ENCODE measurements at regions not wholly inside any gene's neighbourhood (a gene's known extent, or its start where the extent isn't known, plus 50 kb on each side); places are given as distances from the start of the nearest gene placed in this dataset.
"Not testable (repeated sequence)": the region's sequence is repeated elsewhere in the genome, so short reads cannot be mapped to it uniquely, and the experiment has no call there.

GRCh38 chr21:28126521-28127174 lies 866.0 kb downstream of the LTN1 start:
- Histone ChIP-seq H3K27me3 (replicated peaks in 2 of 5; ENCODE audit: control insufficient read depth in 4 of 5, insufficient read depth in 5 of 5, low read length in 4 of 5) (no peaks in the 10 kb centered on the region), H3K4me3 (ENCODE audit: control insufficient read depth in 1 of 7, extremely low read depth in 1 of 7, insufficient read depth in 4 of 7, low read depth in 2 of 7, low read length in 6 of 7) (no peak overlapping the region), H3K4me1 (ENCODE audit: control extremely low read depth in 1 of 4, control insufficient read depth in 4 of 4, insufficient read depth in 4 of 4, low read length in 3 of 4) (no peaks in the 10 kb centered on the region), H3K36me3 (ENCODE audit: control insufficient read depth in 4 of 4, insufficient read depth in 4 of 4, low read length in 3 of 4) (no peaks in the 10 kb centered on the region), H3K27ac (ENCODE audit: insufficient read depth in 1 of 2, low read depth in 1 of 2, low read length in 2 of 2, poor library complexity in 1 of 2, severe bottlenecking in 2 of 2) (no peak overlapping the region), H3K9me3 (ENCODE audit: control extremely low read depth in 1 of 5, control insufficient read depth in 4 of 5, insufficient read depth in 2 of 5, low read depth in 1 of 5, low read length in 4 of 5) (peaks cover 0 to 7% (median 3%) of the 10 kb centered on the region in 5 experiments)
- CTCF ChIA-PET = no interaction called here
- no CpG with 5 or more reads among the region's 1 CpG for WGBS (ENCODE audit: insufficient coverage)
- DNase-seq = no peak
- POLR2A ChIA-PET = no interaction called here

- WGBS (ENCODE audit: insufficient coverage) = no CpG with 5 or more reads among the region's 2 CpGs
- ChIA-PET POLR2A (interaction anchor here (0.6 kb wide), 1 partner anchor 311 kb away, joined by 3 read pairs; no protein-coding TSS in a partner anchor), CTCF (no interaction called here)
- Histone ChIP-seq H3K4me3 (ENCODE audit: control insufficient read depth in 1 of 7, extremely low read depth in 1 of 7, insufficient read depth in 4 of 7, low read depth in 2 of 7, low read length in 6 of 7) (no peak overlapping the region), H3K4me1 (ENCODE audit: control extremely low read depth in 1 of 4, control insufficient read depth in 4 of 4, insufficient read depth in 4 of 4, low read length in 3 of 4) (no peaks in the 10 kb centered on the region), H3K36me3 (ENCODE audit: control insufficient read depth in 4 of 4, insufficient read depth in 4 of 4, low read length in 3 of 4) (no peaks in the 10 kb centered on the region), H3K9me3 (ENCODE audit: control extremely low read depth in 1 of 5, control insufficient read depth in 4 of 5, insufficient read depth in 2 of 5, low read depth in 1 of 5, low read length in 4 of 5) (peaks cover 0 to 3% (median 0%) of the 10 kb centered on the region in 5 experiments), H3K27me3 (replicated peaks in 2 of 5; ENCODE audit: control insufficient read depth in 4 of 5, insufficient read depth in 5 of 5, low read length in 4 of 5) (no peaks in the 10 kb centered on the region), H3K27ac (ENCODE audit: insufficient read depth in 1 of 2, low read depth in 1 of 2, low read length in 2 of 2, poor library complexity in 1 of 2, severe bottlenecking in 2 of 2) (no peak overlapping the region)
- no peak for DNase-seq
These were observed 868.1 kb downstream of the LTN1 start for GRCh38 chr21:28124541-28124940.

GRCh38 chr21:28118570-28118969 lies 874.1 kb downstream of the LTN1 start:
- Histone ChIP-seq H3K27ac (ENCODE audit: insufficient read depth in 1 of 2, low read depth in 1 of 2, low read length in 2 of 2, poor library complexity in 1 of 2, severe bottlenecking in 2 of 2) (no peak overlapping the region), H3K9me3 (ENCODE audit: control extremely low read depth in 1 of 5, control insufficient read depth in 4 of 5, insufficient read depth in 2 of 5, low read depth in 1 of 5, low read length in 4 of 5) (no peaks in the 10 kb centered on the region), H3K36me3 (ENCODE audit: control insufficient read depth in 4 of 4, insufficient read depth in 4 of 4, low read length in 3 of 4) (no peaks in the 10 kb centered on the region), H3K4me3 (ENCODE audit: control insufficient read depth in 1 of 7, extremely low read depth in 1 of 7, insufficient read depth in 4 of 7, low read depth in 2 of 7, low read length in 6 of 7) (no peak overlapping the region), H3K27me3 (replicated peaks in 2 of 5; ENCODE audit: control insufficient read depth in 4 of 5, insufficient read depth in 5 of 5, low read length in 4 of 5) (no peaks in the 10 kb centered on the region), H3K4me1 (ENCODE audit: control extremely low read depth in 1 of 4, control insufficient read depth in 4 of 4, insufficient read depth in 4 of 4, low read length in 3 of 4) (no peaks in the 10 kb centered on the region)
- 100% methylated on average over 3 of the region's 3 CpGs for whole genome bisulfite sequencing (ENCODE audit: insufficient coverage)
- DNase-seq = no peak
- POLR2A ChIA-PET = no interaction called here
- CTCF ChIA-PET = no interaction called here

- DNase-seq; H3K27me3 ChIP-seq (replicated peaks in 2 of 5; ENCODE audit: control insufficient read depth in 4 of 5, insufficient read depth in 5 of 5, low read length in 4 of 5); H3K9me3 ChIP-seq (ENCODE audit: control extremely low read depth in 1 of 5, control insufficient read depth in 4 of 5, insufficient read depth in 2 of 5, low read depth in 1 of 5, low read length in 4 of 5); H3K27ac ChIP-seq (ENCODE audit: insufficient read depth in 1 of 2, low read depth in 1 of 2, low read length in 2 of 2, poor library complexity in 1 of 2, severe bottlenecking in 2 of 2); H3K36me3 ChIP-seq (ENCODE audit: control insufficient read depth in 4 of 4, insufficient read depth in 4 of 4, low read length in 3 of 4); H3K4me3 ChIP-seq (ENCODE audit: control insufficient read depth in 1 of 7, extremely low read depth in 1 of 7, insufficient read depth in 4 of 7, low read depth in 2 of 7, low read length in 6 of 7); H3K4me1 ChIP-seq (ENCODE audit: control extremely low read depth in 1 of 4, control insufficient read depth in 4 of 4, insufficient read depth in 4 of 4, low read length in 3 of 4); CTCF ChIA-PET: not testable (repeated sequence)
- POLR2A ChIA-PET = interaction anchor here (0.7 kb wide), 1 partner anchor 39 kb away, joined by 3 read pairs; no protein-coding TSS in a partner anchor
- WGBS (ENCODE audit: insufficient coverage) = 80% methylated on average over 5 of the region's 5 CpGs
These were observed 877.7 kb downstream of the LTN1 start for GRCh38 chr21:28114986-28115385.

- ChIA-PET POLR2A (no interaction called here), CTCF (no interaction called here)
- Histone ChIP-seq H3K27me3 (replicated peaks in 2 of 5; ENCODE audit: control insufficient read depth in 4 of 5, insufficient read depth in 5 of 5, low read length in 4 of 5) (no peaks in the 10 kb centered on the region), H3K36me3 (ENCODE audit: control insufficient read depth in 4 of 4, insufficient read depth in 4 of 4, low read length in 3 of 4) (no peaks in the 10 kb centered on the region), H3K4me3 (ENCODE audit: control insufficient read depth in 1 of 7, extremely low read depth in 1 of 7, insufficient read depth in 4 of 7, low read depth in 2 of 7, low read length in 6 of 7) (no peak overlapping the region), H3K9me3 (ENCODE audit: control extremely low read depth in 1 of 5, control insufficient read depth in 4 of 5, insufficient read depth in 2 of 5, low read depth in 1 of 5, low read length in 4 of 5) (no peaks in the 10 kb centered on the region), H3K4me1 (ENCODE audit: control extremely low read depth in 1 of 4, control insufficient read depth in 4 of 4, insufficient read depth in 4 of 4, low read length in 3 of 4) (no peaks in the 10 kb centered on the region), H3K27ac (ENCODE audit: insufficient read depth in 1 of 2, low read depth in 1 of 2, low read length in 2 of 2, poor library complexity in 1 of 2, severe bottlenecking in 2 of 2) (no peak overlapping the region)
- DNase-seq = no peak
These were observed 879.0 kb downstream of the LTN1 start for GRCh38 chr21:28113718-28114117.

- Histone ChIP-seq H3K36me3 (ENCODE audit: control insufficient read depth in 4 of 4, insufficient read depth in 4 of 4, low read length in 3 of 4) (no peaks in the 10 kb centered on the region), H3K9me3 (ENCODE audit: control extremely low read depth in 1 of 5, control insufficient read depth in 4 of 5, insufficient read depth in 2 of 5, low read depth in 1 of 5, low read length in 4 of 5) (no peaks in the 10 kb centered on the region), H3K27me3 (replicated peaks in 2 of 5; ENCODE audit: control insufficient read depth in 4 of 5, insufficient read depth in 5 of 5, low read length in 4 of 5) (no peaks in the 10 kb centered on the region), H3K4me1 (ENCODE audit: control extremely low read depth in 1 of 4, control insufficient read depth in 4 of 4, insufficient read depth in 4 of 4, low read length in 3 of 4) (no peaks in the 10 kb centered on the region), H3K4me3 (ENCODE audit: control insufficient read depth in 1 of 7, extremely low read depth in 1 of 7, insufficient read depth in 4 of 7, low read depth in 2 of 7, low read length in 6 of 7) (no peak overlapping the region), H3K27ac (ENCODE audit: insufficient read depth in 1 of 2, low read depth in 1 of 2, low read length in 2 of 2, poor library complexity in 1 of 2, severe bottlenecking in 2 of 2) (no peak overlapping the region)
- WGBS (ENCODE audit: insufficient coverage) = no CpG with 5 or more reads among the region's 5 CpGs
- ChIA-PET CTCF (no interaction called here), POLR2A (no interaction called here)
- no peak for DNase-seq
These were observed 880.2 kb downstream of the LTN1 start for GRCh38 chr21:28112511-28112910.

GRCh38 chr21:28111151-28111619 lies 881.5 kb downstream of the LTN1 start:
- no peaks in the 10 kb centered on the region for H3K4me1 ChIP-seq (ENCODE audit: control extremely low read depth in 1 of 4, control insufficient read depth in 4 of 4, insufficient read depth in 4 of 4, low read length in 3 of 4)
- no peak overlapping the region for H3K27ac ChIP-seq (ENCODE audit: insufficient read depth in 1 of 2, low read depth in 1 of 2, low read length in 2 of 2, poor library complexity in 1 of 2, severe bottlenecking in 2 of 2)
- H3K4me3 ChIP-seq (ENCODE audit: control insufficient read depth in 1 of 7, extremely low read depth in 1 of 7, insufficient read depth in 4 of 7, low read depth in 2 of 7, low read length in 6 of 7) = no peak overlapping the region
- WGBS (ENCODE audit: insufficient coverage) = 93% methylated on average over 7 of the region's 7 CpGs
- no peaks in the 10 kb centered on the region for H3K27me3 ChIP-seq (replicated peaks in 2 of 5; ENCODE audit: control insufficient read depth in 4 of 5, insufficient read depth in 5 of 5, low read length in 4 of 5)
- H3K9me3 ChIP-seq (ENCODE audit: control extremely low read depth in 1 of 5, control insufficient read depth in 4 of 5, insufficient read depth in 2 of 5, low read depth in 1 of 5, low read length in 4 of 5) = no peaks in the 10 kb centered on the region
- no peaks in the 10 kb centered on the region for H3K36me3 ChIP-seq (ENCODE audit: control insufficient read depth in 4 of 4, insufficient read depth in 4 of 4, low read length in 3 of 4)
- DNase-seq = no peak
- CTCF ChIA-PET = interaction anchor here (0.9 kb wide), 1 partner anchor 22 kb away, joined by 5 read pairs; no protein-coding TSS in a partner anchor
- POLR2A ChIA-PET = no interaction called here

Measured in common myeloid progenitor, CD34-positive (primary cell).